PFSK-1 (cell line): ENCODE measurements at regions not wholly inside any gene's neighbourhood (a gene's known extent, or its start where the extent isn't known, plus 50 kb on each side); places are given as distances from the start of the nearest gene placed in this dataset.

Source experiments
- POLR2AphosphoS5 ChIP-seq: IDR thresholded peaks from 2 replicates; pipeline ENCODE4 v1.6.1; 2012; ENCODE audit warnings: low read depth, mild to moderate bottlenecking, control low read depth, low read length, moderate library complexity
- REST ChIP-seq, 2 experiments: IDR thresholded peaks; 2 replicates each; pipeline versions ENCODE4 v1.6.1 to v1.8.0; 2011 to 2012; ENCODE audit warnings: low read depth in 2 of 2, low read length in 2 of 2, control low read depth in 1 of 2, inconsistent platforms in 1 of 2, mild to moderate bottlenecking in 1 of 2, moderate library complexity in 1 of 2; ENCODE audit not compliant: insufficient read depth in 1 of 2
- SIN3A ChIP-seq: IDR thresholded peaks from 2 replicates; pipeline ENCODE4 v1.6.1; 2012; ENCODE audit warnings: mild to moderate bottlenecking, low read length, moderate library complexity, borderline replicate concordance; ENCODE audit not compliant: insufficient read depth
- TAF1 ChIP-seq: IDR thresholded peaks from 2 replicates; pipeline ENCODE4 v1.6.1; 2012; ENCODE audit warnings: low read length, control low read depth, borderline replicate concordance; ENCODE audit not compliant: insufficient read depth

- TF ChIP-seq SIN3A (no peak), POLR2AphosphoS5 (no peak), REST (IDR thresholded peaks at IDR 0.05; ENCODE audit: insufficient read depth in 1 of 2, low read depth in 2 of 2, low read length in 2 of 2) (no peak), TAF1 (no peak)
Observed at GRCh38 chr1:4068076-4068475, 168.0 kb upstream of the C1orf174 start.
